ENCODE measurements at regions not wholly inside any gene's neighbourhood (a gene's known extent, or its start where the extent isn't known, plus 50 kb on each side); places are given as distances from the start of the nearest gene placed in this dataset.

- TF ChIP-seq ETS1 (IDR thresholded peaks at IDR 0.05) (no peak), ZNF114 (CRISPR knock-in tag; IDR thresholded peaks at IDR 0.05) (no peak)
Measured at GRCh38 chr6:95185874-95186273, 391.5 kb upstream of the MANEA start (continued).

- Histone ChIP-seq H3K4me2 (no peak overlapping the region), H3K4me1 (ENCODE audit: insufficient read depth) (no peaks in the 10 kb centered on the region), H2AFZ (no peak overlapping the region), H3K27ac (ENCODE audit: low read depth) (no peak overlapping the region), H4K20me1 (replicated peaks; ENCODE audit: insufficient read depth) (no peaks in the 10 kb centered on the region), H3K36me3 (ENCODE audit: insufficient read depth) (no peaks in the 10 kb centered on the region), H3K27me3 (ENCODE audit: insufficient read depth) (no peaks in the 10 kb centered on the region), H3K79me2 (replicated peaks; ENCODE audit: insufficient read depth) (no peaks in the 10 kb centered on the region), H3K9me2 (ENCODE audit: insufficient read depth) (no peaks in the 10 kb centered on the region; the same call in 1 of the 2 replicates), H3F3A (replicated peaks; ENCODE audit: low read depth) (no peaks in the 10 kb centered on the region), H3K4me3 (no peak overlapping the region)
- ATAC-seq (no peak), DNase-seq (ENCODE audit: low spot score) (no peak)
- no peak overlapping the region for H3K4me3 Mint-ChIP-seq
- H3K27me3 Mint-ChIP-seq (ENCODE audit: insufficient read depth, low read depth, poor library complexity): no peaks in the 10 kb centered on the region
- no peaks in the 10 kb centered on the region for H3K36me3 Mint-ChIP-seq (ENCODE audit: low read depth)
- no peaks in the 10 kb centered on the region; the same call in 2 of the 3 replicates for H3K4me1 Mint-ChIP-seq
- no peaks in the 10 kb centered on the region for H3K9me3 Mint-ChIP-seq
- TF ChIP-seq EZH2phosphoT487 (IDR thresholded peaks at IDR 0.05; ENCODE audit: unreplicated experiment) (no peak), NANOG (IDR thresholded peaks at IDR 0.05; ENCODE audit: borderline replicate concordance) (no peak), CREB1 (CRISPR knock-in tag; IDR thresholded peaks at IDR 0.05; ENCODE audit: low read depth) (no peak)
- no peak overlapping the region for H3K27ac Mint-ChIP-seq
Measured at GRCh38 chr6:95186710-95187109, 390.6 kb upstream of the MANEA start.

- Histone ChIP-seq H2AFZ (no peak overlapping the region), H3K4me2 (no peak overlapping the region), H3K79me2 (replicated peaks; ENCODE audit: insufficient read depth) (no peaks in the 10 kb centered on the region), H3K27me3 (ENCODE audit: insufficient read depth) (no peaks in the 10 kb centered on the region), H3K9me2 (ENCODE audit: insufficient read depth) (no peaks in the 10 kb centered on the region), H3K4me3 (no peak overlapping the region), H3K36me3 (ENCODE audit: insufficient read depth) (no peaks in the 10 kb centered on the region), H4K20me1 (replicated peaks; ENCODE audit: insufficient read depth) (no peaks in the 10 kb centered on the region), H3K4me1 (ENCODE audit: insufficient read depth) (no peaks in the 10 kb centered on the region), H3F3A (replicated peaks; ENCODE audit: low read depth) (no peaks in the 10 kb centered on the region), H3K27ac (ENCODE audit: low read depth) (no peak overlapping the region)
- Mint-ChIP-seq H3K36me3 (ENCODE audit: low read depth) (no peaks in the 10 kb centered on the region), H3K4me3 (no peak overlapping the region), H3K27ac (no peak overlapping the region), H3K9me3 (no peaks in the 10 kb centered on the region), H3K4me1 (no peaks in the 10 kb centered on the region), H3K27me3 (ENCODE audit: insufficient read depth, low read depth, poor library complexity) (peaks cover 4% of the 10 kb centered on the region)
- no peak for TF ChIP-seq JUNB (IDR thresholded peaks at IDR 0.05; ENCODE audit: unreplicated experiment)
- no peak for TF ChIP-seq STAT1 (IDR thresholded peaks at IDR 0.05; ENCODE audit: unreplicated experiment)
- no peak for TF ChIP-seq CTCF (conservative IDR thresholded peaks at IDR 0.05; ENCODE audit: low read depth in 2 of 2)
- no peak for TF ChIP-seq EZH2 (IDR thresholded peaks at IDR 0.05; ENCODE audit: low read depth, unreplicated experiment)
- TF ChIP-seq CREB1 (CRISPR knock-in tag; IDR thresholded peaks at IDR 0.05; ENCODE audit: low read depth): no peak
- no peak for ATAC-seq
- DNase-seq (ENCODE audit: low spot score): no peak
Measured at GRCh38 chr6:95197590-95197989, 379.7 kb upstream of the MANEA start.

All from GM23338 (cell line).